ENCODE measurements at regions not wholly inside any gene's neighbourhood (a gene's known extent, or its start where the extent isn't known, plus 50 kb on each side); places are given as distances from the start of the nearest gene placed in this dataset.

- no peak for TF ChIP-seq ZNF280D (CRISPR knock-in tag; IDR thresholded peaks at IDR 0.05)
- TF ChIP-seq ZSCAN25 (CRISPR knock-in tag; IDR thresholded peaks at IDR 0.05), result no peak
- TF ChIP-seq IRF9 (CRISPR knock-in tag; IDR thresholded peaks at IDR 0.05; ENCODE audit: borderline replicate concordance), result no peak
- TF ChIP-seq ZNF292 (CRISPR knock-in tag; IDR thresholded peaks at IDR 0.05; ENCODE audit: borderline replicate concordance, low read depth), result no peak
- no peak for TF ChIP-seq ZBTB39 (CRISPR knock-in tag; IDR thresholded peaks at IDR 0.05)
- no peak for TF ChIP-seq SUZ12 (IDR thresholded peaks at IDR 0.05; ENCODE audit: low read depth, low read length)
These were observed 369.7 kb downstream of the DCDC2C start (continued) for GRCh38 chr2:4073026-4073569.

- ChIA-PET CTCF (ENCODE audit: low intra/inter-chr PET ratio, low total read pairs) (no interaction called here), POLR2A (no interaction called here)
- no TSS peak for BruUV-seq (replicated peaks)
- DNase-seq (ENCODE audit: low spot score) (no peak), FAIRE-seq (no peak), ATAC-seq (no peak)
- Histone ChIP-seq H3K4me1 (ENCODE audit: insufficient read depth, low read length) (no peaks in the 10 kb centered on the region), H3K36me3 (replicated peaks in 1 of 2; ENCODE audit: control insufficient read depth in 1 of 2, insufficient read depth in 2 of 2, low read length in 2 of 2) (no peaks in the 10 kb centered on the region), H3K4me2 (ENCODE audit: low read depth, low read length) (no peak overlapping the region), H3K9me3 (ENCODE audit: low read length) (no peaks in the 10 kb centered on the region), H3K27me3 (ENCODE audit: control insufficient read depth in 1 of 2, insufficient read depth in 2 of 2, low read length in 2 of 2) (peaks cover 0 to 3% of the 10 kb centered on the region in 2 experiments; a peak in 1 of 5 replicates), H3K27ac (ENCODE audit: extremely low read length, insufficient read depth, low read length) (no peak overlapping the region), H4K20me1 (ENCODE audit: insufficient read depth, low read length) (no peaks in the 10 kb centered on the region), H3K9ac (ENCODE audit: insufficient read depth, low read depth, low read length) (no peak overlapping the region), H3K4me3 (replicated peaks in 1 of 3; ENCODE audit: insufficient read depth in 1 of 3, low read depth in 2 of 3, low read length in 3 of 3) (no peak overlapping the region), H2AFZ (ENCODE audit: low read length) (no peak overlapping the region), H3K79me2 (ENCODE audit: insufficient read depth, low read length) (no peaks in the 10 kb centered on the region)
- 2% methylated on average over 3 of the region's 3 CpGs for WGBS (ENCODE audit: low lambda C conversion rate)
- in situ Hi-C loops (cut with HindIII; ENCODE audit: extremely low pct_ligation_motif_present, low pct_unique_long_range_greater_than_20kb) (no loop called here), intact Hi-C loops (cut with micrococcal nuclease; ENCODE audit: unreplicated experiment) (no loop called here)
- TF ChIP-seq ZNF354B (CRISPR knock-in tag; IDR thresholded peaks at IDR 0.05), result no peak
- TF ChIP-seq ATF4 (CRISPR knock-in tag; IDR thresholded peaks at IDR 0.05), result no peak
- TF ChIP-seq ZNF777 (CRISPR knock-in tag; IDR thresholded peaks at IDR 0.05), result no peak
- TF ChIP-seq ZMYM3 (CRISPR knock-in tag; IDR thresholded peaks at IDR 0.05), result no peak
- TF ChIP-seq RAD51 (IDR thresholded peaks at IDR 0.05; ENCODE audit: borderline replicate concordance), result no peak
- no peak for TF ChIP-seq TFE3 (CRISPR knock-in tag; IDR thresholded peaks at IDR 0.05)
- TF ChIP-seq TCF7L2 (IDR thresholded peaks at IDR 0.05; ENCODE audit: low read depth, low read length), result no peak
- no peak for TF ChIP-seq FOXP1 (IDR thresholded peaks at IDR 0.05)
- TF ChIP-seq FOXP1 (CRISPR knock-in tag; IDR thresholded peaks at IDR 0.05), result no peak
- TF ChIP-seq CBFB (CRISPR knock-in tag; IDR thresholded peaks at IDR 0.05), result no peak
- TF ChIP-seq KDM3A (CRISPR knock-in tag; IDR thresholded peaks at IDR 0.05; ENCODE audit: low read depth), result no peak
These were observed 373.6 kb downstream of the DCDC2C start for GRCh38 chr2:4077017-4077416.
